Stimulated activated CD4-positive, alpha-beta T cell treated with anti-CD3 and anti-CD28 coated beads, Interleukin-1b, Interleukin-23, amount 100 ng/mL, for 4 hours (primary cell): ENCODE measurements at regions not wholly inside any gene's neighbourhood (a gene's known extent, or its start where the extent isn't known, plus 50 kb on each side); places are given as distances from the start of the nearest gene placed in this dataset.

ENCODE experiments used
- DNase-seq, 2 donors: peaks; one replicate each; pipeline ENCODE4 v3.0.0-alpha.2; 2020; ENCODE audit warnings: low read depth in 2 of 2

DNA sequence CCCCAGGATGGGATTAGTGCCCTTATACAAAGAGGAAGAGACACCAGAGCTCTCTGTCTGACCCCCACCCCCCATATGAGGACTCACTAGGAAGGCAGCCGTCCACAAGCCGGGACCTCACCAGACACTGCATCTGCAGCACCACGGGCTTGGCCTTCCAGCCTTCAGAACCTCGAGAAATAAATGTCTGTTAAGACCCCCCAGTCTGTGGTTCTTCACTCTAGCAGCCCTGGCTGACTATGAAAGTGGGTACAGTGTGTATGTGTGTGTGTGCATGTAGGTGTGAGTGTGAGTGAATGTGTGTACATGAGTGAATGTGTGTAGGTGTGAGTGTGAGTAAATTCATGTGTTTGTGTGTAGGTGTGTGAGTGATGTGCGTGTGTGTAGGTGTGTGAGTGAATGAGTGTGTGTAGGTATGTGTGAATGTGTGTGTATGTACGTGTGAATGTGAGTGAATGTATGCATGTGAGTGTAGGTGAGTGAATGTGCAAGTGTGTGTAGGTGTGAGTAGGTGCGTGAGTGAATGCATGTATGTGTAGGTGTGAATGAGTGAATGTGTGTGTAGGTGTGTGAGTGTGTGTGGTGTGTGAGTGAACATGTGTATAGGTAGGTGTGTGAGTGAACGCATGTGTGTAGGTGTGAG is 201.6 kb upstream of the ZNF536 start:
- DNase-seq = no peak

DNA sequence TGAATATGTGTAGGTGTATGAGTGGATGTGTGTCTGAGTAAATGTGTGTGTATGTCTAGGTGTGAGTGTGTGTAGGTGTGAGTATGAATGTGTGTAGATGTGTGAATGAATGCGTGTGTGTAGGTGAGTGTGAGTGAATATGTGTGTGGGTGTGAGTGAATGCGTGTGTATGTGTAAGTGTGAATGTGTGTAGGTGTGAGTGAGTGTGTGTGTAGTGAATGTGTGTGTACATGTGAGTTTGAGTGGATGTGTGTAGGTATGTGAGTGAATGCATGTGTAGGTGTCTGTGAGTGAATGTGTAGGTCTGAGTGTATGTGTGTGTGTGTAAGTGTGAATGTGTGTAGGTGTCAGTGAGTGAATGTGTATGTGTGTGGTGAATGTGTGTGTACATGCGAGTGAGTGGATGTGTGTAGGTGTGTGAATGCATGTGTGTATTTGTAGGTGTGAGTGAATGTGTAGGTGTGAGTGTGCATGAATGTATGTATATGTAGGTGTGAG is 201.0 kb upstream of the ZNF536 start:
- DNase-seq = no peak

DNA sequence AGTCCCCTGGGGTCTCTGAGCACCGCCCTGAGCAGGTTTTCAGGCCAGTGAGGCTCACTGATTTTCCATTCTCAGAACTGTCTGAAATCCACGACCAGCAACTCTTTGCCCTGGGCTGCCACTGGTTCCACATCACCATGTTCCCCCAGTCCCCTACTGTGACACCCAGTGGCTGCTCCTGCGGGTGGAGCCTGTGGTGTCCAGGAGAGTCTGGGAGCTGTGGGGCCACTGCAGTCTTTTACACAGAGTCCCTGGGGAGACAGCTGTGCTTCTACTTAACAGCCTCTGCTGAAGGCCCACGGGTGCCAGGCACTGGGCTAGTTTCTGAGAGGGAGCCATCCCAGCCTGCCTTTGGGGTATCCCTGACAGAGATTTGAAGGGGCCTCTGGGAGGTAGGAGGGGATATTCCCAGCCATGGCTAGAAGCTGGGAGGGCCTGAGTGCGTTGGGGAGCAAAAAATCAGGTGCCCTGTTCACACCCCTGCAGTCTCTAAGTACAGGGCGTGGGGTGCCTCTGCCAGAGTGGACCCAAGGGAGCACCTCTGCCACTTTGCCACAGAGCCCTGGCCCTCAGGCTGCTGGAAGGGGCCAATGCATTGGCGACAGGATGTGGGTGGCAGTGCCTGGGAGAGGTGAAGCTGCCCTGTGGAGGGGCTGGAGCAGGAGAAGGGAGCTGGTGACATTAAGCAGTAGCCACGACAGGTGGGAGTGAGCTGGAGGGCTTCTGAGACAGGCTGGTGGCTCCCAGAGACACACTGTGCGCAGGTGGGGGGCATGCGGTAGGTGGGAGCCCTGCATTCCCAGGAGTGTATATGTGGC is 200.2 kb upstream of the ZNF536 start:
- DNase-seq = no peak

DNA sequence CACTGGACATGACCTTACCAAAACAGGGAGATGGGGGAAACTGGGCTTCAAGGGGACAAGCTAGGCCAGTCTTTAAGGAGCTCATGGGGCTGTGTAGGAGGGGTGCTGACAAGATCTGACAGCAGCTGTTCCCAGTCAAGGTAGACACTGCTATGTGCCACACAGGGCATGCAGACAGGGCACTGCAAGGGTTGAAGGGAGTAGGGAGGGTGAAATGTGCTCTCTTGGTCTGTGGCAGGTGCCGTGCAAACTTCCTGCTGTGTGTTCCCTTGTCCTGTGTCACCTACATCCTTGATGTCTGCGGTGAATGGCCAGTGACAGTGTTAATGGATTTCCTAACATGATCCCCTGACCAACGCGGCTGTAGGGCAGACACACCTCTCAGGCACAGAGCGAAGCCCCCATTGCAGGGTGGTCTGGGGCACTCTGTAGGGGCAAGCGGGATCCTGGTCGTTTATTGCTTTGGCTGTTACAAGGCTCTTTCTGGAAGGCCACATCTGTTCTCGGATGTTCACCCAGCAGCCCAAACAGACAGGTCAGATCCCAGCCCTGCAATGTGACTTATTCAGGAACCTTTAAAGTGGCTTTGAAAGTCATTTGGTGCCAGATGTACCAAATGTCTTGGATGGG is 199.5 kb upstream of the ZNF536 start:
- DNase-seq = no peak

DNA sequence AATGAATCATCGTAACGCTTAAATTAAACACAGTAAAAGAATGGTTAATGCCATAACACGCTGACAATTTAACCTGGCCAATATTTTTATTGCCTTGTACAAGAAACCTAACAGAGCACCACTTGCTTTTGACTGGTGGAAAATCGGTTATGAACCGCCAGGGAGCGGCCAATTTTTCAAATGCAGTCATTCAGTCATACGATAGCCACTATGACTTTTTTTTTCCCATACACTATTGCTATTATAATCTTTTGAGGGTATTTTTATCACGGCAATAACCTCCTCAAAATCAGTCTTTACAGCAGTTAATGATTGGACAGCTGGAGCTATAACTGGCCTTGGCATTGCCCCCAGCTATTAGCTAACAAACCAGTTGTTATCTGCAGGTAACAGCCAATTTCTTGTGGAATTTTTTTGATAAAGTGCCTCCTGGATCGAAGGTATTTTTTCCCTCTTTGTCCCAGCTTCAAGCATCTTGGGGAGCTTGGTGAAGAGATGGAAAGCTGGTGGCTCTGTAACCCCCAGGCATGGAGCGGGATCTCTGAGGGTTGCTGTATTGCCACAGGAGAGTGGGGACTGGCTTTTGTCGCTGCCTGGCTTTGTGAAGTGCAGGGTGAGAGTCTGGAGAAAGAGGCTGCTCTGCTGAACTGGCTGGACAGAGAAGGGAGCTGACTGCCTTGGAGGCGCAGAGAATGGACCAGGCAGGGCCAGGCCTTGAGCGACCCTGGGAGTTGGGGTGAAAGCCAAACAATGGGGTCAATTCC is 198.4 kb upstream of the ZNF536 start:
- DNase-seq = no peak

DNA sequence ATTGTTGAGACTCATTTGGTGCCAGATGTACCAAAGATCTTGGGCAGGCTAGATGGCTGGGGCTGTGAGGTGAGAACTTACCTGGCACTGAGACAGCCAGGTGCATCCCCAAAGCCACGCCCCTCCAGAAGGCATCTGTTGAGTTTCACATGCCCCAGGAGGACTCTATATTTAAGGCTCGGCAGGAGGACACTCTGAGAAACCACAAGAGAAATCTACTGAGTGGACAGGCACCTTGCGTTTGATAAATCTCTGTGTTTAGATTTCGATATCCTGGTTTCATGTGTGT is 197.9 kb upstream of the ZNF536 start:
- DNase-seq = no peak

DNA sequence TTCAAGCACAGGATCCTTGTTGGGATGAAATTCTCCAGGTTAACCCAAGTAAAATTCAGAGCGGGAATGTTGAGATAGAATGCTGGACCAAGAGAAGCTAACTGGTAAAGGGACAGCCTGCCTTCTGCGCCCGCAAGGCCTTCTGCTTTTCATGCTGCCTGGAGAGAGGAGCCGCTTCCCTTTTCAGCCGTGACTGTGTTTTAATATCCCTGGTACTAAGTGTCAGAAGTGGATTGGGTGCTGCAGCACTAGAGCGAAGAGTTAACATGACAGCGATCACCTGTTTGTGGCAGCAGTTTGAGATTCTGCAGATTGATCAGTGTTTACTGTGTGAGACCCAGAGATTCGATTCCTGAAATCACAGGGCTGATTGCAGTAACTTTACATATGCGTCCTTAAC is 197.4 kb upstream of the ZNF536 start:
- no peak for DNase-seq

DNA sequence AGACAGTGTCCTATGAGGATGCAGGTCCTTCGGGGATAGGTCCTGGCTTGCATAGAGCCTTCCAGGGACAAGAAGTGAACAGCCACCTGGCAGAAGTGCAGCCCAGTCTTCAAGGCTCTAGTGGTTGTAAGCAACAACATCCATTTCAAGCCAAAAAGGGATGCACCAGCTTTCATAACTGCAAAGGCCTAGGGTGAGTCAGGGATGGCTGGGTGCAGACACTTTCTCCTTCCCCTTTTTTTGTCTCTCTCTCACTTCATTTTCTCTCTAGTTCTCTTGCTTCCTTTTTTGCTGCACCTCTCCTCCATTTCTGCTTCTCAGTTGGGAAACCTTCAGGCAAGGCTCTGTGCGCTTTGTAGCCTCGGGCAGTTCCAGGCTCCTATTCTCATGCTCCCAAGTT is 196.2 kb upstream of the ZNF536 start:
- no peak for DNase-seq

DNA sequence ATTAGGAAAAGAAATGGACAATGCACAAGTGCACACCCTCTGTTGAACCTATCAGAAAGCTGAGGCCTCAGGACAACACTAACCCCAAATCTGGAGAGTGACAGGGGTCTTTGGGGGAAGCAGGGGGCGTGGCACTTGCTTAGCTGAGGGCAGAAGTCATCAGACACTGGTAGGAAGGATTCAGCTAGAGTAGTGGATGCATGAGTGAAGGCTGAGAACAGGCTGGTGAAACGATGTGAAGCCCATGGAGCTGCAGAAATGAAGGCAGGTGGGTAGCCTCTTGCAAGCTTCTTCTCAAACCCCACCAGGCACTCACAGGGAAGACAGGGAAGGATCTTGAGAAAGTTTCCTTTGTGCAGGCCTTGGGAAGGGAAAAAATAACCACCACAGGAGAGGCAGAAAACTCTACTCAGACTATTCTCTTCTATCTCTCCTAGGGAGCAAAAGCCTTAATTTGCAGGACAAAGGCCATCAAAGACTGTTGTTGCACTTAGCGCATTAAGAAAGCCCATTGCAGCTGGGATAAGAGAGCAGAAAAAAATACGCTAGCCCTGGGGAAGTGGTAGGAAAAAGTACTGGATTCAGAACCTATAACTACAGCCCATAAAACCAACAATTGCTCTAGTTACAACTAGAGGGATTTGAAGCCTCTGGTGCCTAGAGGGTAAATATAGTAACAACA is 193.3 kb upstream of the ZNF536 start:
- no peak for DNase-seq

DNA sequence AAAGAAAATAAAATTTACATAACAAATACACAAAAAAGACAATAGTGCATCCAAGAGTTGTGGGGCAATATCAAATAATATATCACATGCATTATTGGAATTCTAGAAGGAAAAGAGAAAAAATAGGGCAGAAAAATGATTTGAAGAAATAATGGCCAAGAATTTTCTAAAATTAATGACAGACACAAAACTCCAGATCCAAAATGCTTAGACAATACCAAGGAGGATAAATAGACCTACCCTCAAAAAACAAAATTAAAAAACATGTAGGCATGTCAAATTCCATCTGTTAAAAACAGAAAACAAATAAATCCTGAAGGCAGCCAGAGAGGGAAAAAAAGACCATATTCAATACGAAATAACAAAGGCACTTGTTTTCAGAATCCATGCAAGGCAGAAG is 191.5 kb upstream of the ZNF536 start:
- no peak for DNase-seq

DNA sequence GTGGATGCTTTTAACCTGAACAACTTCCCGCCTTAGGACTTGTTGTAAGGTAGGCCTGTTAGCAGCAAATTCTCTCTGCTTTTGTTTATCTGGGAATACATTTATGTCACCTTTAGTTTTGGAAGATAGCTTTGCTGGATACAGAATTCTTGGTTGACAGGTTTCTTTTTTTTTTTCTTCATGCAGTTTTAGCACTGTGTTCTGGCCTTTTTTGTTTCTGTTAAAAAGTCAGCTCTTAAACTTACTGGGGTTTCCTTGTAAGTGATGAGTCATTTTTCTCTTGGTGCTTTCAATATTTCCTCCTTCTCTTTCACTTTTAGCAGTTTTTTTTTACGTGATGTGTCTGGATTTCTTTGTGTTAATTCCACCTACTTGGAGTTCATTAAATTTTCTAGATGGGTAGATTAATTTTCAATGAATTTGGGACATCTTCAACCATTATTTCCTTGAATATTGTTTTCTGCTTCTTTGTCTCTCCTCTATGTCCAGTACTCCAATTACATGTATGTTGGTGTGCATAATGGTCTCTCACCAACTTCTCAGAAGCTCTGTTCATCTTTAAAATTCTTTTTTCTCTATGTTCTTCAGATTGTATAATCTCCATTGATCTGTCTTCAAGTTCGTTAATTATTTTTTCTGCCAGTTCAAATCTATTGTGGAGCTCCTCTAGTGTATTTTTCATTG is 188.2 kb upstream of the ZNF536 start:
- no peak for DNase-seq

DNA sequence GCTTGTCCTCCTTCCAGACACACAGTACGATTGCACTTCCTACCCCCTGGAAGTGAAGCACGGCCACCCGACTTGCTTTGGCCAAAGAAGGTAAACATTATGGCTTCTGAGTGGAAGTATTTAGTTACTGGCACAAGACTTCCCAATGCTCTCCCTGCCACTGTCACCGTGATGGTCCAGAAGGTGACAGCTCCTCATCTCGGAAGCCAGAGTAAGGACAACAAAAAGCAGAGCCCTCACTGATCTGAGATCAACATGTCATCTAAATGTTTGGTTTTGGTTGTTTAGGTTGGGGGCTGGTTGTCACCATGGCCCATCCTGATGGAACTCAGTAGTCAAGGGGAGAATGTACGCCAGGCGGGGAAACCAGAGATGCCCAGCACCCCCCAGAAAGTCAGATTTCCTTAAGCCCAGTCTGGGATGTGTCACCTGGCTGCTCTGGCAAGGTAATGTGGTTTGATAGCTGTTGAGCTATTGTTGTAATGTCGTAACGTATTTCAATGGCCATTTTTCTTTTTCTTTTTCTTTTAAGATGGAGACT is 170.1 kb upstream of the ZNF536 start:
- no peak for DNase-seq

DNA sequence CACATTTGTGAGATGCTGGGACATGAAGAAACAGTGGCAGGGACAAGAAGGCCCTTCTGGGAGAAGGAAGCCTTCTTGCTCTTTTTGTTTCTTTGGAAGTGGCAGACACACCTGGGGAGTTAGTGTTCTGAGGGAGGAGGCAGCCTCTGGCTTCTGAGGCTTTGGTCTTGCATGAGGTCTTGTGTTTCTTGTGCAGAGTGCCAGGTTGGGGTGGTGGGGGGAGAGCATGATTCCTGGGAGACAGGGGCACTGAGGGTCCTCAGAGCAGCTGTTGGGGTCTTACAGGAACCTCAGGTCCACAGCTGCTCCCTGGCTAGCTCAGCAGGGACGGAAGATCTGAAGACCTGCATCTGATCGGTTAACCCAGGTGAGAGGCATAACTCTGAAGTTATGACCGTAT is 167.5 kb upstream of the ZNF536 start:
- DNase-seq = no peak

DNA sequence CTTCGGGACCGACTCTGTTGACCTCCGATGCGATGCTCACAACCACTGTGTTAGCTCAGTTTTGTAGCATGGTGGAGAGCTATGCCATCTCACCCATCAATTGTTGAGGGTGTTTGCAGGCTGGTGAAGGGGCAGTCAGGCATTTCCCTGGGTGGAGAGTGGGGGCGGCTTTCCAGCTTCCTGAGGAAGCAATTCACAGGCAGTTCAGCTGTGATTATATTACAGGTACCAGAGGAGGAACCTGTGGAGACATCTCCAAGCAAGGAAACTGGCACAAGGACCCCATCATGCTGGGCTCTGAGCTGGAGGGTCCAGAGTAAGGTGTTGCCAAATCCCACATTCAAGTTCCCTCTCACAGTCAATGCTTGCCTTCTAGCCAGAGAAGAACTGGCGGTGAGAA is 166.0 kb upstream of the ZNF536 start:
- no peak for DNase-seq

DNA sequence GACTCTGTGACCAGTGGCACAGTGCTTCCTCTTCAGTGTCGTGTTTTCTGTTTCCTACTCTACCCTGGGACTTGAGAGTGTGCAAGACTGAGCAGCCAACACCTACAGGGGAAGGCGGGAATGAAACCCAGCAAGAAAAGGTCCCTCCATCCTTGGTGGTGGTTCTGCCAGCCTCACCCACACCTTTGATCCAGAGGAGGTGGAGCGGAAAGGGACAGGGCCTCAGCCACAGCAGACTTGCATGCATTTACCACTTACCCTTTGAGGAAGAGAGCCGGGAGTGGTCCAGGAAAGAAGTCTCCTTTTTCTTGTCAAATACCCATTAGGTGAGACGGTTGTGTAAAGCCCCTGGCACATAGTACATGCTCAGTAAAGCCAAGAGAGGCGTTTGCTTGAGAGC is 164.8 kb upstream of the ZNF536 start:
- DNase-seq = no peak

DNA sequence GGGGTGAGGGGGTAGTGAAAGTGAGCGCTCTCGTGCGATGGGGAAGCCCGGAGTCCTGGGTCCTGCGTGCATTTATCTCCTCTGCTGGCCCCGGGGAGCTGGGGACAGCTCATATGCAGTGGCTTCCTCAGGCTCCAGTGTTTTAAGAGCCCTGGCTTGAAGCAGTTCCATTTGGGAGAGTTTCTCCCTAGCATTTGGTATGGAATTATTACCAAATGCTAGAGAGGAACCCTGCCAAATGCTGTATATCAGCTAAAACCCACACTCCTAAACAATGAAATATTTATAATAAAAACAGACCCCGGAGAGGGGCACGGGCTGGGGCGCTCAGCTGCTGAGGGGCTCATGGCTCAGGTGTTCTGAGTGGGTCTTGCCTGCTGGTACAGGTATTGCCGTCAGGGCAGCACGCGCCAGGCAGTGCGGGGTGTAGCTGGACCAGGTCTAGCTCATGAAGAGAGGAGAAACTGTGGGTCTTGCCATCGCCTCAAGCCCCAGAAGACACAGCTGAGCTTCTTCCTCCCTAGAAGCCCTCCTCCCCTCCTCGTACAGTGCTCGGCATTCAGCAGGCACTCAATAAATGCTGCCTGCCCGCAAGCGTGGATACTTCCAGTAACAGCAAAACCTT is 163.6 kb upstream of the ZNF536 start:
- no peak for DNase-seq

DNA sequence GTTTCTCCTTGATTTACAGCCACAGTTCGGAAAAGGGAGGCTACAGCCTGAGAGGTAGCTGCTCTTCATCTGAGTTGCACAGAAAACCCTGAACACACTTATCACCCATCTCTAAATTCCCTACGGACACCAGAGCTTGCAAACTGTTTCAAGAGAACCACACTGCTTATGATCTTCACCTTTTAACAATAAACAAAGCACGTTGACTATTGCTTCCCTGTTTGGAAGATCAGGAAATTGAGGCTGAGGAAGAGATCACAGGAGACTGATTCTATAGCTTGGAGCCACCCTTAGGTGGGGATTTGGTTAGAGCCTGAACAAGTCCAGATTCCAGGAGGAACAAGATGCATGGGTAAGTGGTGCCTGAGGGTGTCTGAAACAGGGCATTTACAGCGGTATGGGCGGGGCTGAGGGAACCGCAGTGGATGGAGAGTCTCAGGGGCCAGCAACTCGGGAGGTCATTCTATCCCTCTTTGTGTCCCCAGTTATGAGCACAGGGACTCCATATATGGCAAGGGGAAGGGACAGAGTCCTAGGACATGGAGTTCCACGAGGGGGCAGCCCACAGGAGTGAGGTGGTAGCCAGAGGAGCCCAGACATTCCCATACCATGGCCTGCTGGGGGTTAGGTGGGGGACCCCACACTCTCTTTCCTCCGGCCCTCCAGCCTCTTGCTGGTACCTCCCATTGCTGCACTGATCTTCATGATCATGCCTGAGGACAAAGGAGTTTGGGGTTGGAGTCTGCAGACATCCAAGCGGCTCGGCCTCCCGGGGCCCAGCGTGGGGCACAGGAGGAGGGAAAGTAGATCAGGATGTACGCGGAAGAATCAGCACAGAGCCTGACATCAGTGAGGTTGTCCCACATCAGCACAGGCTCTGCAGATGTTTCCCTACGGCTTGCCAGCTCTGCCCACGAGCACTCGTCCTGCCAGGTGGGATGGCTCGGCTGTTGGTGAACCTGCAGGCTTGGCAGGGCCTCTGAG is 162.3 kb upstream of the ZNF536 start:
- DNase-seq = no peak

DNA sequence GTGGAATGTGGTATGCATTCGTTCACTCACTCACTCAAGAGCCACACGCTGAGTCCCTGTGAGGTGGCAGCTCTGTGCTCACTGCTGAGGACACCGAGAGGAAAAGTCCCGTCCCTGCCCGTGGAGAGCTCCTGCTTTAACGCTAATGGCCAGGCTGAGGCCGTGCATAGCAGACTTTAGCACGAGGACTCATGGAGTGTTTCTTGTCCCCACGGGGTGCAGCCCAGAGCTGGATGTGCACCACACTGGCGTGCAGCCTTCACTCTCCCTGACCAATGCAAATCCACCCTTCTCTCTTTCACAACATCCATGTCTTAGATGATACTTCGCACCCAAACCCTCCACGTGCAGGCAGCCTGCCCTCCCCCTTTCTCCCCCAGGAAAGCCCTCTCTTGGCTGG is 159.6 kb upstream of the ZNF536 start:
- DNase-seq = no peak

DNA sequence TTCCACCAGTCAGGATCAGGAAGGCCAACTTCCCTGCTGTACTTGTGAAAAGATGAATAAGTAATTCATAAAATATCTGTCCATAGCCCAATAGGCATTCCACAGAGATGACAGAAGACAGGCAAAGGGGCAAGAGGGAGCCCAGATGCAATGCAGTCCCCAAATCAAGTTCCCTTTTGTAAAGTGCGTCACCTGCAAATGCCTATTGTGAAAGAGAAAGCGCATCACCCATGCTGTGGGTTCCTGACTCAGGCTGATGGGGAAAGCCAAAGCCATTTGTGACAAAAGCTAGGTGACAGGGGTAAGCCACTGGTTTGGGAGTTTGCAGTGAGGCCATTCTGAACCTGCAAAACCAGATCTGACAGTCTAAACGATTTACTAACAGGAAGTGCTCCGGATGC is 157.5 kb upstream of the ZNF536 start:
- no peak for DNase-seq
